Testis (tissue), 2 donors: ENCODE measurements at regions not wholly inside any gene's neighbourhood (a gene's known extent, or its start where the extent isn't known, plus 50 kb on each side); places are given as distances from the start of the nearest gene placed in this dataset.

Experiments used
- POLR2A ChIP-seq: fragments of 450-650 bp; IDR thresholded peaks from one replicate; pipeline ENCODE4 v1.6.1; 2017; ENCODE audit warnings: antibody characterized with exemption, mild to moderate bottlenecking, moderate library complexity
- TF ChIP-seq, protein P1 (sequence below), 3 experiments: fragments of 450-650 bp in 2 of 3; fragments of 200-600 bp in 1 of 3; sonication (generic) in 1 of 3; IDR thresholded peaks; one replicate each; pipeline ENCODE4 v1.5.1; 2016 to 2019; ENCODE audit warnings: antibody characterized with exemption in 3 of 3, mild to moderate bottlenecking in 2 of 3, moderate library complexity in 1 of 3

DNA sequence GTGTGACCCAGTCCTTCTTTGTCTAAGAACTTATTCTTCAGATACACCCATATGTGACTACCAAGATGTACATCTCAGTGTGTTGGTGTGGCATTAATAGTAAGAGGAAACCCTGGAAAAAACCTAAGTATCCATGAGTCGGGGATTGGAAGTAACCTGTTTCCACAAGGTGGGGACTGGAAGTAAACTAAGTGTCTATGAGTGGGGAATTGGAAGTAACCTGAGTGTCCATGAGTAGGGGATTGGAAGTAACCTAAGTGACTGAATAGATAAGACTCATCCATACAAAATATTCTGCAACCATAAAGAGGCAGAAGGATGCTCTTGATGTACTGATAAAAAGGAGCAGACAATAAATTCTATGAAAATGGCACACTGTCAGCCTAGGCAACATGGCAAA is 184.7 kb downstream of the PHETA1 start:
- TF ChIP-seq, protein P1, sequence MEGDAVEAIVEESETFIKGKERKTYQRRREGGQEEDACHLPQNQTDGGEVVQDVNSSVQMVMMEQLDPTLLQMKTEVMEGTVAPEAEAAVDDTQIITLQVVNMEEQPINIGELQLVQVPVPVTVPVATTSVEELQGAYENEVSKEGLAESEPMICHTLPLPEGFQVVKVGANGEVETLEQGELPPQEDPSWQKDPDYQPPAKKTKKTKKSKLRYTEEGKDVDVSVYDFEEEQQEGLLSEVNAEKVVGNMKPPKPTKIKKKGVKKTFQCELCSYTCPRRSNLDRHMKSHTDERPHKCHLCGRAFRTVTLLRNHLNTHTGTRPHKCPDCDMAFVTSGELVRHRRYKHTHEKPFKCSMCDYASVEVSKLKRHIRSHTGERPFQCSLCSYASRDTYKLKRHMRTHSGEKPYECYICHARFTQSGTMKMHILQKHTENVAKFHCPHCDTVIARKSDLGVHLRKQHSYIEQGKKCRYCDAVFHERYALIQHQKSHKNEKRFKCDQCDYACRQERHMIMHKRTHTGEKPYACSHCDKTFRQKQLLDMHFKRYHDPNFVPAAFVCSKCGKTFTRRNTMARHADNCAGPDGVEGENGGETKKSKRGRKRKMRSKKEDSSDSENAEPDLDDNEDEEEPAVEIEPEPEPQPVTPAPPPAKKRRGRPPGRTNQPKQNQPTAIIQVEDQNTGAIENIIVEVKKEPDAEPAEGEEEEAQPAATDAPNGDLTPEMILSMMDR (IDR thresholded peaks at IDR 0.05): no peak
- TF ChIP-seq POLR2A: no peak
